Thoracic aorta (tissue), 2 donors: ENCODE measurements at regions not wholly inside any gene's neighbourhood (a gene's known extent, or its start where the extent isn't known, plus 50 kb on each side); places are given as distances from the start of the nearest gene placed in this dataset.

Source experiments
- ATAC-seq: fragments of 150-250 bp; one replicate; pipeline ENCODE4 v1.8.0; 2017; ENCODE audit warnings: low read depth; ENCODE audit not compliant: insufficient number of reproducible peaks, low FRiP score
- DNase-seq: peaks from one replicate; pipeline ENCODE4 v3.0.0-alpha.2; 2020; ENCODE audit warnings: low spot score
- H3K27ac ChIP-seq, 2 donors: fragments of 200-600 bp; sonication (generic); 1 replicate in 1 of 2; 2 replicates in 1 of 2; pipeline ENCODE4 v1.5.1; 2016; ENCODE audit warnings: mild to moderate bottlenecking in 2 of 2, moderate library complexity in 2 of 2
- H3K27me3 ChIP-seq: fragments of 200-600 bp; sonication (generic); replicated peaks from 2 replicates; pipeline ENCODE4 v1.6.0; 2016; ENCODE audit warnings: mild to moderate bottlenecking; ENCODE audit not compliant: insufficient read depth
- H3K36me3 ChIP-seq: fragments of 200-600 bp; sonication (generic); one replicate; pipeline ENCODE4 v1.5.1; 2016
- H3K4me1 ChIP-seq, 2 donors: fragments of 200-600 bp; sonication (generic); 1 replicate in 1 of 2; 2 replicates in 1 of 2; pipeline versions ENCODE4 v1.5.1 to v1.6.0; 2016; ENCODE audit warnings: low read depth in 2 of 2, mild to moderate bottlenecking in 1 of 2; ENCODE audit not compliant: control insufficient read depth in 1 of 2
- H3K4me3 ChIP-seq: fragments of 200-600 bp; sonication (generic); 2 replicates; pipeline ENCODE4 v1.5.1; 2016; ENCODE audit warnings: mild to moderate bottlenecking
- H3K9me3 ChIP-seq: fragments of 200-600 bp; sonication (generic); 2 replicates; pipeline ENCODE4 v1.5.1; 2016
- CTCF ChIP-seq: fragments of 200-600 bp; sonication (generic); IDR thresholded peaks from one replicate; pipeline ENCODE4 v1.5.1; 2019; ENCODE audit warnings: antibody characterized with exemption

DNA sequence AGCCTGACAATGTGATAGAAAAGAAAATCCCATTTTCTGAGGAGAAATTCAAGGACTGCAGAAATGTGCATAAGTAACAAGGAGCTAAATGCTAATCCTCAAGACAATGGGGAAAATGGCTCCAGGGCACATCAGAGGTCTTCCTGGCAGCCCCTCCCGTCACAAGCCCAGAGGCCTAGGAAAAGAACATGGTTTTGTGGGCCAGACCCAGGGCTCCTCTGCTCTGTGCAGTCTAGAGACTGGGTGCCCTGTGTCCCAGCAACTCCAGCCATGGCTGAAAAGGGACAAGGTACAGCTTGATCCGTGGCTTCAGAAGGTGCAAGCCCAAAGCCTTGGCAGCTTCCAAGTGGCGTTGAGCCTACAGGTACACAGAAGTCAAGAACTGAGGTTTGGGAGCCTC is 176.8 kb upstream of the SUCLG2 start:
- Histone ChIP-seq H3K4me1 (no peaks in the 10 kb centered on the region), H3K9me3 (peaks cover 5% of the 10 kb centered on the region), H3K27me3 (no peaks in the 10 kb centered on the region), H3K36me3 (no peaks in the 10 kb centered on the region), H3K4me3 (no peak overlapping the region), H3K27ac (no peak overlapping the region)
- ATAC-seq: no peak
- DNase-seq: no peak
- TF ChIP-seq CTCF: no peak

DNA sequence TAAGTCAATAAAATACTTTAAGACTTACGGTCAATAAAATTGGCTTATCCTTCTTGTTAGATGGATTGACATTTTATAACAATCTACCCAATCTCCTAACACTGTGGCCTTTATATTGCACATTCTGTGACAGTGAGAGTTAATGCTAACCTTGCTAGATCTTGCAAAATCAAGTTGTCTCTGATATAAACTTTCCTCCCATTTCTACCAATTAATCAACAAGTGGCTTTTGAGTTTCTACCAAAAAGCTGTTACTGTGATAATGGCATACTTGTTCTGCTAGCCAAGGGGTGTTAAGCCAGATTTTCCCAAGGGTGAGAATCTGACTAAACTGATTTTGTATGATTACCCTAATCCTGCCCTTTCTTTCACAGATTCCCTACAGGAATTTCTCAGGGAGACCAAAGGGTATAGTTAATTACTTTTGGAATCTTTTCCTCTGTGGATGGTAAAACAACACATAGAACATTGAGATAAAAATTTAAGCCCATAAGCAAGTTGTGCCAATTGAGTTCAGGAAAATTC is 174.1 kb upstream of the SUCLG2 start:
- no peak for TF ChIP-seq CTCF
- H3K9me3 ChIP-seq: no peaks in the 10 kb centered on the region
- no peaks in the 10 kb centered on the region for H3K27me3 ChIP-seq
- ATAC-seq: no peak
- no peak overlapping the region for H3K27ac ChIP-seq
- no peak overlapping the region for H3K4me3 ChIP-seq
- H3K4me1 ChIP-seq: peaks cover 0 to 11% of the 10 kb centered on the region in 2 donors
- no peak for DNase-seq
- H3K36me3 ChIP-seq: no peaks in the 10 kb centered on the region

DNA sequence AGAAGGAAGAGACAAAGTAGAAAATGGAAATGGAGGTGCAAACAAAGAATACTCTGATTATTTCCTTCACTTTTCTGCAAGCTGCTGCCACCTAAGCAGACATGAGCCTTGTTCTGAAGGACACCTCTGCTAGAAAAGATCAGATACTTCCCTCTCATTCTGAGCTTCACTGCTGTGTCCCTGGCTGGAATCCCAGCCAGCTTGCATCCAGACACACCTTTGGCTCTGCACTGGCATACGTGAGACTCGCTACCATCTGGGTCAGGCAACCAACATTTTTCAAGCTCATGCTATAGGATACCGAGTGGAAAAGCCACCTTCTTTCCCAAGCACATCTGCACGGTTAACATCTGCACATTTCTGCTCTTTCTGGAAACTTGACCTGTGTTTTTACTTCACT is 166.7 kb upstream of the SUCLG2 start:
- H3K27ac ChIP-seq: no peak overlapping the region

DNA sequence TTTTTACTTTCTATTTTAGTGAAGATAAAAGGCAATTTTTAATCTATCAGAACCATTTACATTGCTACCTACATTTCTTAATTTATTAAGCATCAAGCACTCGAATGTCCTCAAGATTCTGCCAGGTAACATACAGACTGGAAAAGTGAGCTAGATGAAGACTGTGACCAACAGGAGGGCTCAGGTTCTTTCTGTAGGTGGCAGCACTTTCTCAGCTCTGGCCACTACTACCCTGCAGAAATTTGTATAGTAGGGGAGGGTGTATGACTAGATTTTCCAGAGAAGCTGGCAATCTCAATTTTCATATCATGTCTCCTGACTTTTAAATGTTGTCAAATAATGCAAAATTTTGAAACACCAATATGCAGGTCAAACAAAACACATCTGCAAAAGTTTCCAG is 165.0 kb upstream of the SUCLG2 start:
- no peaks in the 10 kb centered on the region for H3K27me3 ChIP-seq
- no peak for TF ChIP-seq CTCF
- no peak for ATAC-seq
- peaks cover 3 to 4% of the 10 kb centered on the region in 2 donors for H3K4me1 ChIP-seq
- H3K36me3 ChIP-seq: no peaks in the 10 kb centered on the region
- H3K9me3 ChIP-seq: no peaks in the 10 kb centered on the region
- no peak for DNase-seq
- H3K27ac ChIP-seq: no peak overlapping the region
- H3K4me3 ChIP-seq: no peak overlapping the region

More for the DNA sequence above, 166.7 kb upstream of the SUCLG2 start:
- Histone ChIP-seq H3K27me3 (no peaks in the 10 kb centered on the region), H3K36me3 (no peaks in the 10 kb centered on the region), H3K9me3 (no peaks in the 10 kb centered on the region), H3K4me3 (no peak overlapping the region), H3K4me1 (peaks cover 3 to 11% of the 10 kb centered on the region in 2 donors)
- DNase-seq (no peak), ATAC-seq (no peak)
- TF ChIP-seq CTCF: no peak

DNA sequence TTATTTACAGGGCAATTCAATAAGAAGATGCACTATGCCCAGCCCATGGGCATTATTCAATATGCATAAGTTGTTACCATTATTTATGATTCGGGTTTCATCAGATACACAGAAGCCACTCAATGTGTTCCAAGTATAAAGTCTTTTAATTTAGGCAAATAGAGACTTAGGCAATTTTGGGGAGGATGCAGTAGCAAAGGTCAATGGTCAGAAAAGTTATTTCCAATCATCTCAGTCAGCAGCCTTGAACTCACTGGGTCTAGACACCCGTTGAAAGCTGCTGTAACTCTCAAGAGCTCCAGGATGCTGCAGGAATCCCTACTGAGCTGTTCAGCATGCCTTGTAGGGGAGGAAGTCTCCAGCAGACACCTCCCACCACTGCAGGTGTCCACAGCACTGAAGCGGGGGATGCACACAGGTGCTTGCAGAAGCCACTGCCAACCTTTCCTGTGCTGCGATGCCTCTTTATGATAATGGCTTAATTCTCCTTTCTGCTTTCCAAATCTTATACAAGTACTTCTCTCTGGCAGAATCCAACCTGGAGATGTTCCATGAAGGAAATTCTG is 155.0 kb upstream of the SUCLG2 start:
- Histone ChIP-seq H3K27me3 (no peaks in the 10 kb centered on the region), H3K4me3 (no peak overlapping the region), H3K36me3 (no peaks in the 10 kb centered on the region), H3K4me1 (no peaks in the 10 kb centered on the region), H3K9me3 (no peaks in the 10 kb centered on the region), H3K27ac (no peak overlapping the region)
- TF ChIP-seq CTCF: no peak
- ATAC-seq (no peak), DNase-seq (no peak)
